Colonic mucosa (tissue), 4 donors: ENCODE measurements at regions not wholly inside any gene's neighbourhood (a gene's known extent, or its start where the extent isn't known, plus 50 kb on each side); places are given as distances from the start of the nearest gene placed in this dataset. TPM values are rescaled to one million over a fixed set of nuclear protein-coding genes. Genes with fewer than 3 reads are reported as not detected.
"Not testable (repeated sequence)": the region's sequence is repeated elsewhere in the genome, so short reads cannot be mapped to it uniquely, and the experiment has no call there.

Source experiments
- DNase-seq: peaks from one replicate; pipeline ENCODE4 v3.0.0-alpha.2; 2020
- H3K27ac ChIP-seq: fragments of 200-600 bp; one replicate; pipeline ENCODE4 v1.8.0; 2021
- H3K27me3 ChIP-seq: fragments of 200-600 bp; one replicate; pipeline ENCODE4 v1.8.0; 2021
- H3K36me3 ChIP-seq: fragments of 200-600 bp; one replicate; pipeline ENCODE4 v1.8.0; 2021
- H3K4me1 ChIP-seq: fragments of 200-600 bp; one replicate; pipeline ENCODE4 v1.8.0; 2021; ENCODE audit warnings: mild to moderate bottlenecking
- H3K4me3 ChIP-seq: fragments of 200-600 bp; one replicate; pipeline ENCODE4 v1.8.0; 2021
- H3K9ac ChIP-seq, 2 donors: one replicate each; pipeline ENCODE4 v1.7.0; 2013; ENCODE audit warnings: control low read depth in 2 of 2, low read depth in 2 of 2, low read length in 2 of 2
- H3K9me3 ChIP-seq: fragments of 200-600 bp; one replicate; pipeline ENCODE4 v1.8.0; 2021
- intact Hi-C: fragments of 100-400 bp; cut with DNase I; formaldehyde crosslinking; loops from one replicate; pipeline ENCODE4 v1.14.1; 2022
- microRNA-seq: library from miRNA; unstranded; fragments of <30 nt; microRNA quantifications from one replicate; pipeline ENCODE4, GENCODE V29; 2019
- TF ChIP-seq, protein P1 (sequence below): fragments of 200-600 bp; IDR thresholded peaks from one replicate; pipeline ENCODE4 v1.8.0; 2022; ENCODE audit warnings: antibody characterized with exemption, mild to moderate bottlenecking
- donor health status: healthy.
- donor health status: DM: no; HTN: no; CAD: no.
- donor health status: DM: no; HTN: no; CAD: no.

- intact Hi-C loops: no loop called here
- Histone ChIP-seq H3K36me3 (no peaks in the 10 kb centered on the region), H3K4me1 (no peaks in the 10 kb centered on the region), H3K9ac (no peak overlapping the region), H3K27me3 (no peaks in the 10 kb centered on the region), H3K4me3 (no peak overlapping the region), H3K27ac (no peak overlapping the region), H3K9me3 (no peaks in the 10 kb centered on the region)
- DNase-seq: no peak
- TF ChIP-seq, protein P1, sequence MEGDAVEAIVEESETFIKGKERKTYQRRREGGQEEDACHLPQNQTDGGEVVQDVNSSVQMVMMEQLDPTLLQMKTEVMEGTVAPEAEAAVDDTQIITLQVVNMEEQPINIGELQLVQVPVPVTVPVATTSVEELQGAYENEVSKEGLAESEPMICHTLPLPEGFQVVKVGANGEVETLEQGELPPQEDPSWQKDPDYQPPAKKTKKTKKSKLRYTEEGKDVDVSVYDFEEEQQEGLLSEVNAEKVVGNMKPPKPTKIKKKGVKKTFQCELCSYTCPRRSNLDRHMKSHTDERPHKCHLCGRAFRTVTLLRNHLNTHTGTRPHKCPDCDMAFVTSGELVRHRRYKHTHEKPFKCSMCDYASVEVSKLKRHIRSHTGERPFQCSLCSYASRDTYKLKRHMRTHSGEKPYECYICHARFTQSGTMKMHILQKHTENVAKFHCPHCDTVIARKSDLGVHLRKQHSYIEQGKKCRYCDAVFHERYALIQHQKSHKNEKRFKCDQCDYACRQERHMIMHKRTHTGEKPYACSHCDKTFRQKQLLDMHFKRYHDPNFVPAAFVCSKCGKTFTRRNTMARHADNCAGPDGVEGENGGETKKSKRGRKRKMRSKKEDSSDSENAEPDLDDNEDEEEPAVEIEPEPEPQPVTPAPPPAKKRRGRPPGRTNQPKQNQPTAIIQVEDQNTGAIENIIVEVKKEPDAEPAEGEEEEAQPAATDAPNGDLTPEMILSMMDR: no peak
Observed at GRCh38 chr17:64723781-64724180, 61.7 kb upstream of the SMURF2 start.

DNA sequence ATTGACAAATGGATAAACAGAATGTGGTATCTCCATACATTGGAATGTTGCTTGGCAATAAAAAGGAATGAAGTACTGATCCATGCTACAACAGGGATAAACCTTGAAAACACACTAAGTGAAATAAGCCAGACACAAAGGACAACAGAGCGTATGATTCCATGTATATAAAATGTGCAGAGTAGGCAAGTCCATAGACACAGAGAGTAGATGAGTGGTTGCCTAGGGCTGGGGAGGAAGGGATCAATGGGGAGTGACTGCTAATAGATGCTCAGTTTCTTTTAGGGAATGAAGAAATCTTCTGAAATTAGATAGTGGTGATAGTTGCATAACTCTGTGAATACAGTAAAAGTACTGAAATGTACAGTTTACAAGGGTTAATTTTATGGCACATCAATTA lies 59.4 kb upstream of the SMURF2 start:
- H3K4me1 ChIP-seq, H3K9me3 ChIP-seq, H3K4me3 ChIP-seq, H3K27me3 ChIP-seq, H3K27ac ChIP-seq, DNase-seq, H3K9ac ChIP-seq, intact Hi-C loops, H3K36me3 ChIP-seq: not testable (repeated sequence)

GRCh38 chr17:64720253-64720652 lies 58.1 kb upstream of the SMURF2 start:
- H3K9ac ChIP-seq, intact Hi-C loops, H3K36me3 ChIP-seq, DNase-seq, H3K4me1 ChIP-seq, H3K9me3 ChIP-seq, H3K27ac ChIP-seq, H3K4me3 ChIP-seq, H3K27me3 ChIP-seq: not testable (repeated sequence)

DNA sequence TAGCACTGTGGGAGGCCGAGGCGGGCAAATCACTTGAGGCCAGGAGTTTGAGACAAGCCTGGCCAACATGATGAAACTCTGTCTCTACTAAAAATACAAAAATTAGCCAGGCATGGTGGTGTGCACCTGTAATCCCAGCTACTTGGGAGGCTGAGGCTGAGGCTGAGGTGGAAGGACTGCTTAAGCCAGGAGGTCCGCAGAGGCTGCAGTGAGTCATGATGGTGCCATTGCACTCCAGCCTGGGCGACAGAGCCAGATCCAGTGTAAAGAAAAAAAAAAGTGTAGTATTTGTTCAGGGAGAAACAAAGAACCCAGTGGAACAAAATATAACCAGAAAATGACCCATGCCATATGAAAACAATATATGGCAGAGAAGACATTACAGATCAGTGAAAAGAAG lies 57.4 kb upstream of the SMURF2 start:
- H3K4me1 ChIP-seq, DNase-seq, H3K36me3 ChIP-seq, H3K27ac ChIP-seq, H3K9ac ChIP-seq, H3K27me3 ChIP-seq, H3K9me3 ChIP-seq, H3K4me3 ChIP-seq, intact Hi-C loops: not testable (repeated sequence)

GRCh38 chr17:64718816-64719215 lies 56.7 kb upstream of the SMURF2 start:
- intact Hi-C loops, H3K27me3 ChIP-seq, H3K9me3 ChIP-seq, H3K4me1 ChIP-seq, H3K36me3 ChIP-seq, H3K9ac ChIP-seq, DNase-seq, H3K4me3 ChIP-seq, H3K27ac ChIP-seq: not testable (repeated sequence)

GRCh38 chr17:64718058-64718457 lies 56.0 kb upstream of the SMURF2 start:
- peaks cover 3% of the 10 kb centered on the region for H3K4me1 ChIP-seq

DNA sequence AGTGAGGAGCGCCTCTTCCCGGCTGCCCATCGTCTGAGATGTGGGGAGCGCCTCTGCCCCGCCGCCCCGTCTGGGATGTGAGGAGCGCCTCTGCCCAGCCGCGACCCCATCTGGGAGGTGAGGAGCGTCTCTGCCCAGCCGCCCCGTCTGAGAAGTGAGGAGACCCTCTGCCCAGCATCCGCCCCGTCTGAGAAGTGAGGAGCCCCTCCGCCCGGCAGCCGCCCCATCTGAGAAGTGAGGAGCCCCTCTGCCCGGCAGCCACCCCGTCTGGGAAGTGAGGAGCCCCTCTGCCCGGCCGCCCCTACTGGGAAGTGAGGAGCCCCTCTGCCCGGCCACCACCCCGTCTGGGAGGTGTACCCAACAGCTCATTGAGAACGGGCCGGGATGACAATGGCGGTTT lies 54.4 kb upstream of the SMURF2 start:
- H3K27ac ChIP-seq, H3K9ac ChIP-seq, H3K4me3 ChIP-seq, H3K27me3 ChIP-seq, H3K36me3 ChIP-seq, intact Hi-C loops, DNase-seq, H3K4me1 ChIP-seq, H3K9me3 ChIP-seq: not testable (repeated sequence)

More at GRCh38 chr17:64718058-64718457, 56.0 kb upstream of the SMURF2 start:
- TF ChIP-seq, protein P1: no peak
- Histone ChIP-seq H3K9me3 (no peaks in the 10 kb centered on the region), H3K36me3 (no peaks in the 10 kb centered on the region), H3K4me3 (no peak overlapping the region), H3K9ac (no peak overlapping the region), H3K27me3 (no peaks in the 10 kb centered on the region), H3K27ac (no peak overlapping the region)
- intact Hi-C loops: no loop called here
- DNase-seq: no peak

DNA sequence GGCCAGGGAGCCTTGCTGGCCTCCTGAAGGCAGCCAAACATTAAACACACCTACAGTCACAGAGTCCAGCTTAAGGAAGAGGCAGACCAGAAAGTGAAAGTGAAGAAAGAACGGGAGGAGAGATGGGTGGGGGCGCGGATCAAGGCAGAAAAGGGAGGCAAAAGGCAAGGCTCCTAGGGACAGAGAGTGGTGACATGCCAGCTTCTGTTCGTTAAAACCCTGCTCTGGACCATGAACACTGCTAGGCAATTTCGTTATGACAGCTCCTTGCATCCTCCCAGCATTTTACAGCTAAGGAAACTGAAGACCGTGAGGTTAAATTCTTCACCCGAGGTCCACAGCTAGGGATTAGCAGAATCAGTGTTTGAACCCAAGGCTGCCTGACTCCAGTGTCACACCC lies 51.7 kb upstream of the SMURF2 start:
- H3K36me3 ChIP-seq, H3K9me3 ChIP-seq, H3K27me3 ChIP-seq, intact Hi-C loops, H3K4me1 ChIP-seq: not testable (repeated sequence)
- H3K4me3 ChIP-seq: peak overlapping the region; percentile 22
- H3K9ac ChIP-seq: peak overlapping the region; percentile 21 to 65
- H3K27ac ChIP-seq: peak overlapping the region; percentile 30
- peak; percentile 57 for DNase-seq

- H3K9ac ChIP-seq, DNase-seq, H3K4me3 ChIP-seq, intact Hi-C loops, H3K9me3 ChIP-seq, H3K27ac ChIP-seq, H3K36me3 ChIP-seq, H3K27me3 ChIP-seq: not testable (repeated sequence)
- H3K4me1 ChIP-seq: peaks cover 17% of the 10 kb centered on the region
Observed at GRCh38 chr17:64712557-64713351, 50.6 kb upstream of the SMURF2 start.

Small RNA genes in the stretch of these regions (microRNA-seq; reads per million reads assigned to microRNA genes)
- not detected for gene MIR6080
